HG02759 (cell line): ENCODE measurements at regions not wholly inside any gene's neighbourhood (a gene's known extent, or its start where the extent isn't known, plus 50 kb on each side); places are given as distances from the start of the nearest gene placed in this dataset.

Experiments used
- ATAC-seq: cut with Tn5 transposase; IDR thresholded peaks from one replicate; pipeline ENCODE4 v1.9.1; 2021; ENCODE audit warnings: mild to moderate bottlenecking, moderate library complexity; ENCODE audit not compliant: unreplicated experiment

DNA sequence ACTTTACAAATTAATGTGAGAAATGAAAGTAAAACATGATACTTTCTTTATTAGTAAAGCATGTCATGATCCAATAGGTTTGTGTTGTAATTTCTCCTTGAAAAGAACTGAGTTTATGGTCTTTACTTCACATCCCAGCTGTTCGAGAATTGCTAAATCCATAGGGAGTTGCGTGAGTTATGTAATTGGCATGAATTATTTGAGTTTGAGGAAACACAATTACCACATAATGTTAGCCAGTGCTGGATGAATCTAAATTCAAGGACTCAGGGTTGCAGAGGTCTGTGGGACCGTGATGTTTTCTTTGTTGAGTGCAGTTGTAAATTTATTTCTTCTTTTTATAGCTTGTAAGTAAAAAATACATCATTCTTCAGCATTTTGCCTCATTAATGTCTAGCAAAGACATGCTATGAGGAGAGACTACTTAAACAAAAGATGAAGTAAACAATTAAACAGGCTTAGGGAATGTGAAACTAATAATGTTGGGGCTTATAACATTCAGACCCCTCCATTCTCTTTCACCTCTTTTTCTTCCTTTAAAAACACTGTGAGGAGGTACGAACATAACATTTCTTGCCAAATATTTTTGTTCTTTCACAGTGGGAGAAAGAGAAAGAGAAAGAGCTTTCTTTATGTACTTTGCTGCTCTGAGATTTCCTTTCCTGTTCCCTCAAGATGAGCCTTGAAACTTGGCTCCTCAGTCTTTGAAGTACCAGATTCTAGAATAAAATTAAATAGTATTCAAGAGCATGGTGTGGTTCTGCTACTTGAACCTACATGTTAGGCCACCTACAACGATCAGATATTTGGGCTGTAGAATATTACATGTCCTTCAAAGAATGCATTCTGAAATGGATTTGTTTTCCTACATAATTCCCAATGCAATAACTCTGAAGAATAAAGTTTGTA, 159.6 kb upstream of the ANK2 start:
- ATAC-seq = no peak

DNA sequence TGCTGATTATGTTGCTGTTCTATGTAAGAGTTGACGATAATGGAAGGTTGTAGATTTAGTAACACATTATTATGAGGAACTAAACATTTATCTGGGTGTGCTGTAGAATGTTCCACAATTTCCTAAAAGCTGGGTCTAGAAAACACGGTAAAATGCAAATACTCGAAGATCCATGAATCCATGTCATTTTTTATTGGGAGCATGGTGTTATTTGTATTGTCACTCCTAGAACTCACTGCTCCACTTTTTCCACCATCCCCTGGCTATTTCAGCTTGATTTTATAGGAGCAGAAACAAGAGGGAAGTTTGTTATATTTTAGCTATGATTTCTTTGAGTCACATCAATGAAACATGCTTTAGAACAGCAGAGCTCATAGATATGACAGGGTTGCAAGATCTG, 155.0 kb upstream of the ANK2 start:
- ATAC-seq = no peak

- no peak for ATAC-seq
Observed at GRCh38 chr4:112894951-112895350, 154.5 kb upstream of the ANK2 start.

- peak; percentile 62 for ATAC-seq
Observed at GRCh38 chr4:112895811-112896608, 153.4 kb upstream of the ANK2 start.

DNA sequence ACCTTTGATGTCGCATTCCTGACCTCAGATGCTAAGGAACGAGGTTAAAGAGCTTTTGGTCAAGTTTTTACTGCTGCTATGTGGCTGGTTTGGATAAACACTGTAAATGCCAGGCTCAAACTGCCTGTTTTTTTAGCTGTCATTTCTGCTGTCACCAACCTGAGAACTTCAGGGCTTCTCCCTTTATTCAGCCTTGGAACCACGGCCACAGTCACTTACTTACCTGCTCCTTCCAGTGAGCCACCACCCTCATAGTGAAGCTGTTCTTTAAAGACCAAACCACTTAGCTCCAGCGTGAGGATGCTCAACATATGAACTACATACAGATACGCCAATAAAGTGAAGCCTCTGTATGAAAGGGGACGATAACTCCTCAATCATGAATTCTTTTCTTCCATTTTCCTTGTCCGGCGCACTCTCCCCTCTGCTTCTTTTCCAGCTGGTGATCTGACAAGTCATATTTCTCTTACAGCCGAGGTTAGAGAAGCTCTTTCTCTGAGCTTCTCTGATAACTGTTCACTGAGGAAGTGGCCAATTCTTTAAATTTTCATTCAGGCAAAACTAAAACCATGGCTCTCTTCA, 152.8 kb upstream of the ANK2 start:
- ATAC-seq = no peak

GRCh38 chr4:112897543-112897942, 151.9 kb upstream of the ANK2 start:
- ATAC-seq = no peak

DNA sequence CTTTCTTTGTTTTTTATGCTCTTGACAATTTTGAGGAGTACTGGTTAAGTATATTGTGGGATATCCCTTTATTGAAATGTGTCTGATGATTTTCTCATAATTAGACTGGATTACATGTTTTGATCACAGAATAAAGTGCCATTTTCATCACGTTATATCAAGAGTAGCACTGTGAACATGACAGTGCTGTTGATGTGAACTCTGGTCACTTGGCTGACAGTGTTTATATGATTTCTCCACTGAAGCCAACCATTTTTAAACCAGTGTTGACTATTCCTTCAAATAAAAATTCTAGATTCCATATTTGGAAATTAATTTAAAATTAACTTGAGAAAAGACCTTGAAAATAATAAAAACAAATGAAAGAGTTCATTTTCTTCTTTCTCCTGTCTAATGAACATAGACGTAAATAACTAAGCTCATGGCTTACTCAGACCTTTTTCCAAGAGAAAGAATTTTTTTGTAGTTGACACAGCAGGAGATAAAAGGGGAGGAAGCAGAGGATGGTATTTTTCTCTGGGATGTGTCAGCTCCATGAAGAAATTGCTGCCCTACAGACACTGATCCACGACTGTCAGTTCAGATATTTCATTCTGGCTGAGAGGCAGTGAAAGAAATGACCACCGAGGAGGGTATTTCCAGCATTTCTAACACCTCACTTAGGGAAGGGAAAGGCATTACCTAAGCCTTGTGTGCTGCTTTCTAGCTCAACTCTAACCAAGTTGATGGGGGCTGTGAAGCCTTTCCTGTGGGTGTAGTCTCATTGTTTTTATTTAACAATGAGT, 150.9 kb upstream of the ANK2 start:
- no peak for ATAC-seq

GRCh38 chr4:112900416-112900815, 149.0 kb upstream of the ANK2 start:
- ATAC-seq = no peak

DNA sequence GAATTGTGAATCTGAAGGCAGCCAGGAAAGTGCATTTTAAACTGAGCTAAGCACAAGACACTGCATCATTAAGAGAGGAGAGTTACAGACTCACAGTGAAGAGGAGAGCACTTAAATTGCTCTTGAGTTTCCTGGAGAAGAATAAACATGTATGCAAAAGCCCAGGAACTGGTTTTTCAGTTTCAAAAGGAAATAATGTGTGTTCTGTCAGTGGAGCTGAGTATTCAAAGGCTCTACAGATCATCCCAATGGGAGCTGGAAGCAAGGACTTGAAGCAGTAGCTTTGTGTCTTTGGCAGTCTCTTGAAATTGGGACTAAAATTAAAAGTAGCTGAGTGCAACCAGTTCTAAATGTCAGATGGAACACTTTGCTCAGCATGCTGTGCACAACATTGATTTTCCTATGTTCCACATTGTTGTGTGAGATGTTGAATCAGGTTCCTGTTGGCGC, 147.5 kb upstream of the ANK2 start:
- no peak for ATAC-seq

DNA sequence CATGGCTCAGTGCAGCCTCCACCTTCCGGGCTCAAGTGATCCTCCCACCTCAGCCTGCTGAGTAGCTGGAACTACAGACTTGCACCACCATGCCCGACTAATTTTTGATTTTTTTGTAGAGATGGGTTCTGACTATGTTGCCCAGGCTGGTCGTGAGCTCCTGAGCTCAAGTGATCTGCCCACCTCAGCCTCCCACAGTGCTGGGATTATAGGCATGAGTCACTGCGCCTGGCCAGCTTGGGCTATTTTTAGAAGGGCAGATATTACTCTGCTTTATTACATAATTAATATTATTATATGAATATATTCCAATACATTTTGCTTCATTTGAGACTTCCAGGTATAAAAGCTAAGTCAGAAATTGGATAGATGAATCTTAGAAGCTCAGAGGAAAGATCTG, 143.7 kb upstream of the ANK2 start:
- no peak for ATAC-seq

DNA sequence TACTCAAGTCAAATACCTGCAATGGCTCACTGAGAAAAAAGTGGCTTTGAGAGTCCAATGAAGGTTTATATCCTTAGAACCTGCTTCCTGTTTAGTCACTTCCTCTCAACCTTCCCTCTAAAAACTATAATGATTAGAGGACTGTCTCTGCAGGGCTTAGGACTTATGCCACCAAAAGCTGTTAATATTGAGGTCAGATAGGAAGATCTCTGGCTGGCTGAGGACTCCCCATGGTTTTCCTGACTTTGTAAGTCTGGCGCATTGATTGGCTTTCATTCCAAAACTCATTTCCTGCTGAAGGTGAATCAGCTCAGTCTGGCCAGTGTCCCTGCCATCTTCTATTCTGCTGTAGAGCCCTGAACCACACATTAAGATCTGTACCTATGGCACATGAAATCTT, 140.9 kb upstream of the ANK2 start:
- ATAC-seq = no peak

DNA sequence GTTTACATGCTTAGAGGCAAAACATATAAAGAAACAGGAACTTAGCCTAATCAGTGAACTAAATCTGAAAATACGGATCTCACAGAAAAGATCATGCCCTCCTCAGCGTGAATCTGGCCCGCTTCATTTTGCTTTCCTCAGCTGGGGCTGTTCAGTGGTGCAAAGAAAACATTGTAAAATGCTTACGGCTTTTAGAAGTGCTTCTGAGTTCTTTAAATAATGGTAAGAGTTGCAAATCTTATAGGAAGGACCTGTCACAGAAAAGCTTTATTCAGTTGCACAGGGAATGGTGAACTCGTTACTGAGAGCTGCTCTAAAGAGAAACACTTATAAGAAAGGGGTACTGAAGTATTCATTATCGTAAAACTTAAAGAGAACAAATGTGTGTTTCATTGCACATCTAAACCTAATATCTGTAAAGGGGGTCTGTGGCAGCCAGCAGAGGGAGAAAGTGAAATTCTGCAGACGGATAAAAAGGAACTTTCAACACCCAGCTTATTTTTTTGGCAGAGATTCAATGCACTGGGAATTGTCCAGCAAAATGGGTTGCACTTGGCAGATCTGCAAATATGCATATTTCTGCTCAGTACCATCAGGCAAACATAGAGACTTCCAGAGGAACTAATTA, 139.2 kb upstream of the ANK2 start:
- ATAC-seq = peak; percentile 44

DNA sequence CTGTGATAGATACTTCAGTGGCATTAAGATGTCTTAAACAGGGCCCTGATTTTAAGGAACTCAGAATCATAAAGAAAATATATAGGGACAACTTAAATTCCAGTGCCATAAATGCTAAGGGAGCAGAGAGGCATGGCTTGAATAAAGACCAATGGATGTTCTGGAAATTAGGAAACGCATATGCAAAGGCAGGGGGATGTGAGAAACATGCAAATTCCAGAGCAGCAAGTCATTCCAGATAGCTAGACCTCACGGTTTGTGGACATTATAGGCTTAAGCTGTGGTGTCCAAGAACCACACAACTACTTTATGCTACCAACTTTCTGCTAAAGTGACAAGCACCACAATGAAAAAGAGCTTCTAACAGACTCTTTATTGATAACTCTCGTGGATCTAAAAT, 132.6 kb upstream of the ANK2 start:
- no peak for ATAC-seq

- no peak for ATAC-seq
Observed at GRCh38 chr4:112923516-112923915, 125.9 kb upstream of the ANK2 start.

GRCh38 chr4:112926819-112927218, 122.6 kb upstream of the ANK2 start:
- ATAC-seq = no peak

GRCh38 chr4:112927544-112927943, 121.9 kb upstream of the ANK2 start:
- no peak for ATAC-seq

DNA sequence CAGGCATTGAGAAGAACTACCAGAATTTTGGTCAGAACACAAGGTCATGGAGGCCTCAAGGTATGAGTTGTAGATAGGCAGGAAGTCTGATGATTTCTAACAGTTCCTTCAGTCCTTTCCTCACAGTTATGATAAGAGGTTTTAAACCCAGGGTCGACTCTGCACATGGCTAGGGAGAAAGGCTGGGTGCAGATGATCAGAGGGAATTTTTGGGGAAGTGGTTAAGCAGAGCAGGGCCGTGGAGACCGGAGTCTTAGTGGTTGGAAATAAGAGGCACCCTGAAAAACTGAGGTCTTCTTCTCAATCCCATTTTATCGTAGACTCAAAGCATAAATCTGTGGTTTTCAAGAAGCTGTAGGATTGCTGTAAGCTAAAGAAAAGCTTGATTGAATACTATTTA, 118.5 kb upstream of the ANK2 start:
- ATAC-seq = no peak

GRCh38 chr4:112933790-112934189, 115.7 kb upstream of the ANK2 start:
- no peak for ATAC-seq

- ATAC-seq = no peak
Observed at GRCh38 chr4:112938461-112939058, 110.9 kb upstream of the ANK2 start.

- no peak for ATAC-seq
Observed at GRCh38 chr4:112939901-112940300, 109.6 kb upstream of the ANK2 start.
